ENCODE measurements at regions not wholly inside any gene's neighbourhood (a gene's known extent, or its start where the extent isn't known, plus 50 kb on each side); places are given as distances from the start of the nearest gene placed in this dataset.

DNA sequence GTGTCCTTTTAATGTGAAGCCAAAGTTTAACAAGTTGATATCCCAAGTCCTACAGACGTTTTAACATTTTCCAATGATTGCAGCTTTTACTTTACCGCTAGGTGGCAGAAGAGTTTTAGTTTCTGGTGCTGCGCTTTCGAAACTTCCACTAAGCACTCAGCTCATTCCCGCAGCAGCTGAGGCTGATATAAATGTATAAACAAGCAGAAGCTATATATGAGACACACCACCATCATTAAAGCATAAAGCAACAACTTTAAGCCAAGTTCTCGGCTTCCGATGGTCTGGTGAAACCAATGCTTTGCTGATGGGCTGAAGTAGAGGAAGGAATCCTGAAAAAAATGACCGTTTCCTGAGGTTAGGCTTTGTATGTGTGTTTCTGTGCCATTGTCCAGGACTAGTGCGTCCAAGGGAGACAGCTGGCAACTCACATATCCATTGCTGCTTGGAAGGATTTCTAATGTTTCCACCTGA, 753.9 kb downstream of the OLFM4 start:
- TF ChIP-seq, protein P1, sequence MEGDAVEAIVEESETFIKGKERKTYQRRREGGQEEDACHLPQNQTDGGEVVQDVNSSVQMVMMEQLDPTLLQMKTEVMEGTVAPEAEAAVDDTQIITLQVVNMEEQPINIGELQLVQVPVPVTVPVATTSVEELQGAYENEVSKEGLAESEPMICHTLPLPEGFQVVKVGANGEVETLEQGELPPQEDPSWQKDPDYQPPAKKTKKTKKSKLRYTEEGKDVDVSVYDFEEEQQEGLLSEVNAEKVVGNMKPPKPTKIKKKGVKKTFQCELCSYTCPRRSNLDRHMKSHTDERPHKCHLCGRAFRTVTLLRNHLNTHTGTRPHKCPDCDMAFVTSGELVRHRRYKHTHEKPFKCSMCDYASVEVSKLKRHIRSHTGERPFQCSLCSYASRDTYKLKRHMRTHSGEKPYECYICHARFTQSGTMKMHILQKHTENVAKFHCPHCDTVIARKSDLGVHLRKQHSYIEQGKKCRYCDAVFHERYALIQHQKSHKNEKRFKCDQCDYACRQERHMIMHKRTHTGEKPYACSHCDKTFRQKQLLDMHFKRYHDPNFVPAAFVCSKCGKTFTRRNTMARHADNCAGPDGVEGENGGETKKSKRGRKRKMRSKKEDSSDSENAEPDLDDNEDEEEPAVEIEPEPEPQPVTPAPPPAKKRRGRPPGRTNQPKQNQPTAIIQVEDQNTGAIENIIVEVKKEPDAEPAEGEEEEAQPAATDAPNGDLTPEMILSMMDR (conservative IDR thresholded peaks at IDR 0.05 in 1 of 2, IDR thresholded peaks at IDR 0.05 in 1 of 2; ENCODE audit: extremely low read depth in 1 of 2, insufficient read depth in 1 of 2, low read depth in 1 of 2, low read length in 2 of 2) = peak; percentile 76 to 79
- TF ChIP-seq EZH2 (IDR thresholded peaks at IDR 0.05; ENCODE audit: borderline replicate concordance, low read length) = no peak
